UCSD-AML1 (cell line): ENCODE measurements at regions not wholly inside any gene's neighbourhood (a gene's known extent, or its start where the extent isn't known, plus 50 kb on each side); places are given as distances from the start of the nearest gene placed in this dataset.
"Not testable (repeated sequence)": the region's sequence is repeated elsewhere in the genome, so short reads cannot be mapped to it uniquely, and the experiment has no call there.

Experiments
- DNase-seq: peaks from one replicate; lab custom pipeline; 2025; ENCODE audit not compliant: unreplicated experiment; lab: John Stamatoyannopoulos, UW

GRCh38 chr6:167558246-167559177 lies 233.6 kb downstream of the TTLL2 start:
- no peak for DNase-seq

- no peak for DNase-seq
Measured at GRCh38 chr6:167559675-167560479, 235.0 kb downstream of the TTLL2 start.

- peak; percentile 28 for DNase-seq
Measured at GRCh38 chr6:167560673-167561569, 236.0 kb downstream of the TTLL2 start.

GRCh38 chr6:167562862-167563261 lies 238.0 kb downstream of the TTLL2 start:
- not testable (repeated sequence) for DNase-seq

- no peak for DNase-seq
Measured at GRCh38 chr6:167564416-167565250, 239.7 kb downstream of the TTLL2 start.

- no peak for DNase-seq
Measured at GRCh38 chr6:167565388-167565787, 240.5 kb downstream of the TTLL2 start.

- DNase-seq, result no peak
Measured at GRCh38 chr6:167565884-167566599, 241.2 kb downstream of the TTLL2 start.

GRCh38 chr6:167566711-167567141 lies 241.8 kb downstream of the TTLL2 start:
- DNase-seq, result no peak

GRCh38 chr6:167567142-167568033 lies 242.5 kb downstream of the TTLL2 start:
- no peak for DNase-seq

- no peak for DNase-seq
Measured at GRCh38 chr6:167568407-167569024, 243.6 kb downstream of the TTLL2 start.

GRCh38 chr6:167569041-167569805 lies 244.3 kb downstream of the TTLL2 start:
- no peak for DNase-seq

- no peak for DNase-seq
Measured at GRCh38 chr6:167569879-167570278, 245.0 kb downstream of the TTLL2 start.

GRCh38 chr6:167570460-167571400 lies 245.8 kb downstream of the TTLL2 start:
- no peak for DNase-seq

GRCh38 chr6:167571550-167571949 lies 246.7 kb downstream of the TTLL2 start:
- no peak for DNase-seq

- no peak for DNase-seq
Measured at GRCh38 chr6:167572106-167572505, 247.2 kb downstream of the TTLL2 start.

GRCh38 chr6:167572841-167573271 lies 248.0 kb downstream of the TTLL2 start:
- DNase-seq, result no peak
